ENCODE measurements at regions not wholly inside any gene's neighbourhood (a gene's known extent, or its start where the extent isn't known, plus 50 kb on each side); places are given as distances from the start of the nearest gene placed in this dataset.
A peak's percentile ranks its signal among the peaks of the same experiment; 100 is the strongest.

DNA sequence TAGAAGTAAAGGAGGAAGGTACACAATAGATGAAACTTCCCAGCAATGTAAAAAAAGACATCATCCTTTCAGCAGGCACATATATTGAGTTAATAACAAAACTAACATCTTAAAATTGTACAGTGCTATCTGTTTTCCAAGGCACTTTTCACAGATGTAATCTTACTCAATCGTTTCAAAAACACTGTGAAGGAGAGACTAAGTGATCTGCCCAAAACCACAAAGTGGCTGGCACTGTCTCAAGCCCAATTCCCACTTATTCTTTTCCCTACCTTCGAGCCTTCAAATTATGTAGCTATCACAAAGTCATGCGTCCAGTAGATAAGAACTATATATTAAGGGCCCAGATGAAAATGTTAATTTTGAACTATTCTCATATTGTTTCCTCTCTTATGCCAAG, 193.6 kb upstream of the RASSF8 start:
- H3K4me3 ChIP-seq (ENCODE audit: low read depth, low read length), result no peak overlapping the region
- in situ Hi-C loops (cut with HindIII; ENCODE audit: low sequenced_read_pairs), result no loop called here
- TF ChIP-seq, protein P1, sequence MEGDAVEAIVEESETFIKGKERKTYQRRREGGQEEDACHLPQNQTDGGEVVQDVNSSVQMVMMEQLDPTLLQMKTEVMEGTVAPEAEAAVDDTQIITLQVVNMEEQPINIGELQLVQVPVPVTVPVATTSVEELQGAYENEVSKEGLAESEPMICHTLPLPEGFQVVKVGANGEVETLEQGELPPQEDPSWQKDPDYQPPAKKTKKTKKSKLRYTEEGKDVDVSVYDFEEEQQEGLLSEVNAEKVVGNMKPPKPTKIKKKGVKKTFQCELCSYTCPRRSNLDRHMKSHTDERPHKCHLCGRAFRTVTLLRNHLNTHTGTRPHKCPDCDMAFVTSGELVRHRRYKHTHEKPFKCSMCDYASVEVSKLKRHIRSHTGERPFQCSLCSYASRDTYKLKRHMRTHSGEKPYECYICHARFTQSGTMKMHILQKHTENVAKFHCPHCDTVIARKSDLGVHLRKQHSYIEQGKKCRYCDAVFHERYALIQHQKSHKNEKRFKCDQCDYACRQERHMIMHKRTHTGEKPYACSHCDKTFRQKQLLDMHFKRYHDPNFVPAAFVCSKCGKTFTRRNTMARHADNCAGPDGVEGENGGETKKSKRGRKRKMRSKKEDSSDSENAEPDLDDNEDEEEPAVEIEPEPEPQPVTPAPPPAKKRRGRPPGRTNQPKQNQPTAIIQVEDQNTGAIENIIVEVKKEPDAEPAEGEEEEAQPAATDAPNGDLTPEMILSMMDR (IDR thresholded peaks at IDR 0.05; ENCODE audit: low read depth, low read length), result no peak
- DNase-seq (ENCODE audit: low read depth, low spot score), result no peak

DNA sequence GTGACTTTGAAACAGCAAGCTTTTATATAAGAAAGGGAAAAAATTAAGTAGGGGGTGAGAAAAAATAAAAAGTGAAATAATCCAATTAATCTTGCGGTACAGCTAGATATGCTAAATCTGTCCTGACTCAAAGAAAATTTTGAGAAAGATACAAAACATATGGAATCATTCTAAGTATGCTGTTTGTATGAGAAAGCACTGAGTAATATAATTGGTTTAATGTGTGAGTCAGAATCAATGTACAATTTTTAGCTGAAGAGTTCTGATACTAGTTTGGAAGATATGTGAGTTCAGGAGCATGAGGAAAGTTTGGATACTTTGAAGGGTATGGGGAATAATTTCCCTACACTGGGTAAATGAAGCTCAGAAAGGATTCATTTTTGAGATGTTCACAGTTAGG, 190.9 kb upstream of the RASSF8 start:
- no peak overlapping the region for H3K4me3 ChIP-seq (ENCODE audit: low read depth, low read length)
- in situ Hi-C loops (cut with HindIII; ENCODE audit: low sequenced_read_pairs), result no loop called here
- peak; percentile 48 for DNase-seq (ENCODE audit: low read depth, low spot score)
- TF ChIP-seq, protein P1 (IDR thresholded peaks at IDR 0.05; ENCODE audit: low read depth, low read length), result no peak

DNA sequence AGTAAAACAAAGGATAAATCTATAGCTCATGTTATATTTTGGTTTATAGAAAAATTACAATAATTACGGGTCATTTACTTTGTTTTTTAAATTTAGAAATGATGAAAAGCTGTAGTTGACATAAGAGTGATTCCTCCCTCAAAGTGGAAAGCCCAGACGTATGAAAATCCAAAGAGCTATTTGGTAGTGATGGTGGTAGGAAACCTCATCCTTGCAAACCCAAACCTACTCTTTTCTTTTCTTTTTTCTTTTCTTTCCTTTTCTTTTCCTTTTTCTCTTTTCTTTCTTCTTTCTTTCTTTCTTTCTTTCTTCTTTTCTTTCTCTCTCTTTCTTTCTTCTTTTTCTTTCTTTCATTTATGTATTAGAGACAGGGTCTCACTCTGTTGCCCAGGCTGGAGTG, 190.3 kb upstream of the RASSF8 start:
- TF ChIP-seq, protein P1 (IDR thresholded peaks at IDR 0.05; ENCODE audit: low read depth, low read length), result no peak
- no peak overlapping the region for H3K4me3 ChIP-seq (ENCODE audit: low read depth, low read length)
- DNase-seq (ENCODE audit: low read depth, low spot score), result no peak
- in situ Hi-C loops (cut with HindIII; ENCODE audit: low sequenced_read_pairs), result no loop called here

DNA sequence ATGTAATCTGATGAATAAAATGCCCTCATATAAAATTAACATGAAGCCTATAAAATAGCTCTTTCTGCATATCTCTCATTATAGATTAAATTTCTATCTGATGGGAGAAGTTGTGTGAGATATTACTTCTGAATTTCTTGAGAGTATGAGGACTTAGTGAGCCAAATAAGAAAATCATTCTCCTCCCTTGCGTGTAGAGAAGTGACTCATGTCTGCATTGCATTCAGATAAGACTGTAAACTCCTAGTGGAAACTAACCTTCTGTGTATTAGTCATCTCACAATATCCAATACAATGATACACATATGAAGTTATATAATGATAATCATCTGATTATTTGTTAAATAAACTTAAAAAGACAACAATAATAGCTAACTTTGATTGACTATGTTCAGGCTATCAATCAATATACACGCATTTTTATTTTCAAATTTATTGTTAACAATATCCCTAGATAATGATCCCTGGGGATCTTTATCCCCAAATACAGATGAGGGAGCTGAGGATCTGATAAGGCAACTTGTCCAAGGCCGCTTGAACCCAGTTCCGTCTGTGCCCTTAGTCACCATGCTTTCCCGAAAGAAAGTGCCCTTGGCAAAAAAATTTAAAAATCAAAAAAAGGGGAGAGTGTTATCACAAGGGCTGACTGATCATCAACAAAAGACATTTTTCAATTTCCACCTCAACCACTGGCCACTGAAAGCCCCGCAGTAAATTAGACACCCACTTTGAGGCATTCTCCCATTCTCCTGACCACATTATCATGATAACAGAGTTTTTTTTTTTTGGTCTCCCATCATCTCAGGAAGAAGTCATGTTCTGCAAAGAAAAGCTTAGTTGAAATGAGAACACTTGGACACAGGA, 189.2 kb upstream of the RASSF8 start:
- peak; percentile 81 for DNase-seq (ENCODE audit: low read depth, low spot score)

DNA sequence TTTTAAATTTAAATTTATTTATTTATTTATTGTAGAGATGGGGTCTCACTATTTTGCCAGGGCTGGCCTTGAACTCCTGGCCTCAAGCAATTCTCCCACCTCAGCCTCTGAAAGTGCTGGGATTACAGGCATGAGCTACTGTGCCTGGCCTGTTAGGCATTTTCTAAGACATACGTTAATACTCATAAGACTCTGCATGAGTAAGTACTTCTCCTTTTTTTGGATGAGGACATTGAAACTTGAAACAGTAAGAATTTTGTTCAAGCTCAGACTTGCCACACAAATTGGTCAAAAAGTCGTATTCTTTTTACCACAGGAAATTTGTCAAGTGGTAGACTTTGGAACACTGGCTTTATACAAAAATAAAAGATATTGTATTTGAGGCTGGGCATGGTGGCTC, 187.4 kb upstream of the RASSF8 start:
- in situ Hi-C loops (cut with HindIII; ENCODE audit: low sequenced_read_pairs), result no loop called here
- TF ChIP-seq, protein P1 (IDR thresholded peaks at IDR 0.05; ENCODE audit: low read depth, low read length), result no peak
- peak; percentile 26 for DNase-seq (ENCODE audit: low read depth, low spot score)
- no peak overlapping the region for H3K4me3 ChIP-seq (ENCODE audit: low read depth, low read length)

More for the DNA sequence above, 189.2 kb upstream of the RASSF8 start:
- H3K4me3 ChIP-seq (ENCODE audit: low read depth, low read length), result no peak overlapping the region
- in situ Hi-C loops (cut with HindIII; ENCODE audit: low sequenced_read_pairs), result no loop called here
- TF ChIP-seq, protein P1 (IDR thresholded peaks at IDR 0.05; ENCODE audit: low read depth, low read length), result no peak

DNA sequence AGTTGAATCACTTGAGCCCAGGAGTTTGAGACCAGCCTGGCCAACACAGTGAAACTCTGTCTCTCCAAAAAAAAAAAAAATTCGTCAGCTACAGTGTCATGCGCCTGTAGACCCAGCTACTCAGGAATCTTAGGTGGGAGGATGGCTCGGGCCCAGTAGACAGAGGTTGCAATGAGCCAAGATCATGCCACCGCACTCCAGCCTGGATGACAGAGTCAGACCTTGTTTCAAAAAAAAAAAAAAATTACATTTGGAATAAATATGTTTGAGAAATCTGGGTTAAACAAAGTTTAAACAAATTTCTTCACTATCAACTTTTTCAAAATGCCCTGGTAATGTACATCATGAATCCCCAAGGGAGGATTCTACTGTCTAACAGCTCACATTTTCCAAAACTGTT, 187.0 kb upstream of the RASSF8 start:
- no peak for DNase-seq (ENCODE audit: low read depth, low spot score)
- no peak overlapping the region for H3K4me3 ChIP-seq (ENCODE audit: low read depth, low read length)
- TF ChIP-seq, protein P1 (IDR thresholded peaks at IDR 0.05; ENCODE audit: low read depth, low read length), result no peak
- in situ Hi-C loops (cut with HindIII; ENCODE audit: low sequenced_read_pairs), result no loop called here
